H9 (cell line): ENCODE measurements at regions not wholly inside any gene's neighbourhood (a gene's known extent, or its start where the extent isn't known, plus 50 kb on each side); places are given as distances from the start of the nearest gene placed in this dataset.

Experiments
- DNase-seq: peaks from one replicate; pipeline ENCODE4 v3.0.0-alpha.2; 2017
- H2AFZ ChIP-seq: one replicate; pipeline ENCODE4 v1.6.1; 2013; ENCODE audit warnings: mild to moderate bottlenecking, low read length, control low read depth, moderate library complexity
- H2AK5ac ChIP-seq: 2 replicates; pipeline ENCODE4 v1.6.1; 2013; ENCODE audit warnings: low read length, control low read depth, mixed read lengths; ENCODE audit not compliant: insufficient read length
- H2BK120ac ChIP-seq: one replicate; pipeline ENCODE4 v1.6.1; 2013; ENCODE audit warnings: low read depth, mild to moderate bottlenecking, low read length, control low read depth, inconsistent platforms; ENCODE audit not compliant: poor library complexity, severe bottlenecking
- H2BK12ac ChIP-seq: 2 replicates; pipeline ENCODE4 v1.6.1; 2013; ENCODE audit warnings: low read length, control low read depth, mixed read lengths, low read depth; ENCODE audit not compliant: insufficient read length
- H2BK15ac ChIP-seq: 2 replicates; pipeline ENCODE4 v1.6.1; 2013; ENCODE audit warnings: low read depth, low read length, control low read depth
- H2BK20ac ChIP-seq: one replicate; pipeline ENCODE4 v1.6.1; 2013; ENCODE audit warnings: low read depth, mild to moderate bottlenecking, low read length, control low read depth, inconsistent platforms; ENCODE audit not compliant: poor library complexity, severe bottlenecking
- H2BK5ac ChIP-seq: 2 replicates; pipeline ENCODE4 v1.6.1; 2013; ENCODE audit warnings: low read length, control low read depth, mixed read lengths; ENCODE audit not compliant: insufficient read length
- H3K14ac ChIP-seq: 2 replicates; pipeline ENCODE4 v1.6.1; 2013; ENCODE audit warnings: low read length, control low read depth; ENCODE audit not compliant: insufficient read depth
- H3K18ac ChIP-seq: 2 replicates; pipeline ENCODE4 v1.6.1; 2013; ENCODE audit warnings: low read depth, mild to moderate bottlenecking, mixed read lengths, low read length, control low read depth; ENCODE audit not compliant: insufficient read length
- H3K23ac ChIP-seq: 2 replicates; pipeline ENCODE4 v1.6.1; 2013; ENCODE audit warnings: low read length, control low read depth, mixed read lengths, low read depth; ENCODE audit not compliant: insufficient read length
- H3K23me2 ChIP-seq: 2 replicates; pipeline ENCODE4 v1.6.1; 2013; ENCODE audit warnings: low read depth, mild to moderate bottlenecking, mixed read lengths, low read length, control low read depth; ENCODE audit not compliant: insufficient read length, poor library complexity, severe bottlenecking
- H3K27ac ChIP-seq: 2 replicates; pipeline ENCODE4 v1.5.1; 2013; ENCODE audit warnings: low read length, control low read depth, mixed read lengths, low read depth; ENCODE audit not compliant: insufficient read length
- H3K27me3 ChIP-seq: 2 replicates; pipeline ENCODE4 v1.6.1; 2013; ENCODE audit warnings: low read length, control low read depth, inconsistent platforms; ENCODE audit not compliant: insufficient read depth
- H3K4ac ChIP-seq: 2 replicates; pipeline ENCODE4 v1.6.1; 2013; ENCODE audit warnings: low read depth, mild to moderate bottlenecking, control low read depth, inconsistent platforms, low read length, moderate library complexity
- H3K4me1 ChIP-seq: 2 replicates; pipeline ENCODE4 v1.6.1; 2013; ENCODE audit warnings: low read length, control low read depth, inconsistent platforms; ENCODE audit not compliant: insufficient read depth
- H3K4me2 ChIP-seq: 2 replicates; pipeline ENCODE4 v1.6.1; 2013; ENCODE audit warnings: low read length, control low read depth, mixed read lengths; ENCODE audit not compliant: insufficient read length, insufficient read depth
- H3K56ac ChIP-seq: 2 replicates; pipeline ENCODE4 v1.6.1; 2013; ENCODE audit warnings: low read depth, mild to moderate bottlenecking, mixed read lengths, low read length, control low read depth; ENCODE audit not compliant: insufficient read length
- H3K79me1 ChIP-seq: 2 replicates; pipeline ENCODE4 v1.6.1; 2013; ENCODE audit warnings: low read depth, mild to moderate bottlenecking, moderate library complexity, low read length, control low read depth, inconsistent platforms; ENCODE audit not compliant: insufficient read depth, poor library complexity, severe bottlenecking
- H3K79me2 ChIP-seq: 2 replicates; pipeline ENCODE4 v1.6.1; 2013; ENCODE audit warnings: low read length, control low read depth, inconsistent platforms; ENCODE audit not compliant: insufficient read depth
- H3K9ac ChIP-seq: 2 replicates; pipeline ENCODE4 v1.6.1; 2013; ENCODE audit warnings: low read length, control low read depth, mixed read lengths; ENCODE audit not compliant: insufficient read length; ENCODE audit errors: extremely low read depth
- H3K9me3 ChIP-seq: one replicate; pipeline ENCODE4 v1.6.1; 2013; ENCODE audit warnings: low read depth, low read length, inconsistent platforms; ENCODE audit not compliant: control insufficient read depth
- H3T11ph ChIP-seq: one replicate; pipeline ENCODE4 v1.6.1; 2013; ENCODE audit warnings: mild to moderate bottlenecking, low read length, control low read depth, inconsistent platforms
- H4K20me1 ChIP-seq: one replicate; pipeline ENCODE4 v1.6.1; 2013; ENCODE audit not compliant: control insufficient read depth, insufficient read length, insufficient read depth
- H4K5ac ChIP-seq: 2 replicates; pipeline ENCODE4 v1.6.1; 2013; ENCODE audit warnings: low read depth, mild to moderate bottlenecking, mixed read lengths, low read length, control low read depth; ENCODE audit not compliant: insufficient read length
- H4K8ac ChIP-seq: replicated peaks from 2 replicates; pipeline ENCODE4 v1.6.1; 2013; ENCODE audit warnings: low read length, control low read depth, mixed read lengths, low read depth; ENCODE audit not compliant: insufficient read length
- H4K91ac ChIP-seq: 2 replicates; pipeline ENCODE4 v1.6.1; 2013; ENCODE audit warnings: low read depth, mild to moderate bottlenecking, moderate library complexity, mixed read lengths, low read length, control low read depth; ENCODE audit not compliant: insufficient read length
- H3K27ac Mint-ChIP-seq, 3 experiments: 2 replicates in 2 of 3; 3 replicates in 1 of 3; pipeline ENCODE4 v1.8.0; 2020 to 2021; ENCODE audit warnings: mixed read lengths in 3 of 3, mild to moderate bottlenecking in 1 of 3, moderate library complexity in 1 of 3
- H3K27me3 Mint-ChIP-seq: 2 replicates; pipeline ENCODE4 v1.8.0; 2021; ENCODE audit warnings: low read depth, mild to moderate bottlenecking, moderate library complexity, mixed read lengths
- H3K36me3 Mint-ChIP-seq, 3 experiments: 2 replicates in 2 of 3; 3 replicates in 1 of 3; pipeline ENCODE4 v1.8.0; 2020 to 2021; ENCODE audit warnings: low read depth in 3 of 3, mixed read lengths in 3 of 3; ENCODE audit not compliant: insufficient read depth in 1 of 3
- H3K4me1 Mint-ChIP-seq, 2 experiments: 2 replicates each; pipeline ENCODE4 v1.8.0; 2020; ENCODE audit warnings: mixed read lengths in 2 of 2
- H3K4me3 Mint-ChIP-seq, 2 experiments: 2 replicates in 1 of 2; 3 replicates in 1 of 2; pipeline ENCODE4 v1.8.0; 2020 to 2021; ENCODE audit warnings: mild to moderate bottlenecking in 2 of 2, mixed read lengths in 2 of 2, moderate library complexity in 1 of 2
- H3K9me3 Mint-ChIP-seq, 2 experiments: 2 replicates in 1 of 2; 3 replicates in 1 of 2; pipeline ENCODE4 v1.8.0; 2020; ENCODE audit warnings: mild to moderate bottlenecking in 2 of 2, mixed read lengths in 2 of 2, moderate library complexity in 1 of 2
- CTCF ChIP-seq: fragments of 200-600 bp; sonication (generic); conservative IDR thresholded peaks from 3 replicates; pipeline ENCODE4 v1.8.0; 2021; ENCODE audit warnings: antibody characterized with exemption, mild to moderate bottlenecking
- WGBS: extraction: QIAGEN DNeasy Blood & Tissue Kit; methylation state at CpG from one replicate; pipeline ENCODE4 v1.1.7; 2013; ENCODE audit warnings: missing lambda C conversion rate, low lambda C conversion rate, mixed read lengths; ENCODE audit not compliant: insufficient read length; ENCODE audit errors: extremely low coverage; 5-methylcytosine and 5-hydroxymethylcytosine counted together

- Histone ChIP-seq H4K8ac (no peak overlapping the region), H3K23ac (no peak overlapping the region)
These were observed 374.1 kb downstream of the FAT4 start for GRCh38 chr4:125688841-125689240.

More at GRCh38 chr4:125688841-125689240, 374.1 kb downstream of the FAT4 start:
- Histone ChIP-seq H3K56ac (no peak overlapping the region), H3K14ac (no peak overlapping the region), H2BK12ac (no peak overlapping the region), H2BK5ac (no peak overlapping the region), H3K18ac (no peak overlapping the region), H3K79me1 (no peaks in the 10 kb centered on the region), H3K23me2 (no peaks in the 10 kb centered on the region), H2AFZ (no peak overlapping the region), H2BK15ac (no peak overlapping the region), H3K79me2 (no peaks in the 10 kb centered on the region), H4K20me1 (no peaks in the 10 kb centered on the region), H3T11ph (no peak overlapping the region), H3K27ac (no peak overlapping the region), H3K27me3 (no peaks in the 10 kb centered on the region), H2AK5ac (no peak overlapping the region), H4K91ac (no peak overlapping the region), H3K4me2 (no peak overlapping the region), H3K9me3 (no peaks in the 10 kb centered on the region), H4K5ac (no peak overlapping the region), H3K4me1 (peaks cover 3% of the 10 kb centered on the region; the same call in 1 of the 2 replicates), H3K4ac (no peak overlapping the region), H3K9ac (no peak overlapping the region), H2BK120ac (no peak overlapping the region), H2BK20ac (no peak overlapping the region)
- DNase-seq: no peak
- TF ChIP-seq CTCF: no peak
- no CpG with 5 or more reads among the region's 3 CpGs for WGBS
- H3K27ac Mint-ChIP-seq: no peak overlapping the region
- H3K27me3 Mint-ChIP-seq: no peaks in the 10 kb centered on the region
- H3K4me3 Mint-ChIP-seq: no peak overlapping the region
- H3K4me1 Mint-ChIP-seq: peaks cover 4 to 5% of the 10 kb centered on the region in 2 experiments
- peaks cover 0 to 1% (median 0%) of the 10 kb centered on the region in 3 experiments; a peak in 2 of 7 replicates for H3K36me3 Mint-ChIP-seq
- no peaks in the 10 kb centered on the region for H3K9me3 Mint-ChIP-seq
